Naive thymus-derived CD4-positive, alpha-beta T cell (primary cell): ENCODE measurements at regions not wholly inside any gene's neighbourhood (a gene's known extent, or its start where the extent isn't known, plus 50 kb on each side); places are given as distances from the start of the nearest gene placed in this dataset.
A peak's percentile ranks its signal among the peaks of the same experiment; 100 is the strongest.

Experiments
- ATAC-seq: fragments of 150-1000 bp; cut with Tn5 transposase; 2 replicates; pipeline ENCODE4 v1.10.0; 2021; ENCODE audit warnings: mild to moderate bottlenecking, moderate library complexity
- CTCF ChIA-PET: fragments of 350-600 bp; sonication (Branson Sonifier 250); formaldehyde crosslinking; loops from one replicate; lab custom pipeline; 2021; ENCODE audit warnings: antibody characterized with exemption; lab: Charles Lee
- POLR2A ChIA-PET: fragments of 350-600 bp; sonication (Branson Sonifier 250); formaldehyde crosslinking; loops from one replicate; lab custom pipeline; 2021; ENCODE audit warnings: antibody characterized with exemption, inconsistent platforms; lab: Charles Lee
- DNase-seq, 9 donors: peaks; one replicate each; pipeline versions ENCODE4 v3.0.0 to v3.0.0-alpha.2; 2020 to 2022; ENCODE audit warnings: mixed read lengths in 1 of 9
- H3K27ac ChIP-seq: one replicate; pipeline ENCODE4 v1.7.0; 2013; ENCODE audit warnings: mild to moderate bottlenecking, low read depth, low read length, moderate library complexity
- H3K27me3 ChIP-seq, 2 donors: one replicate each; pipeline ENCODE4 v1.7.0; 2013; ENCODE audit warnings: low read length in 2 of 2, mild to moderate bottlenecking in 2 of 2, moderate library complexity in 2 of 2; ENCODE audit not compliant: control insufficient read depth in 2 of 2, insufficient read depth in 2 of 2
- H3K36me3 ChIP-seq, 3 experiments: 1 replicate in 2 of 3; 2 replicates in 1 of 3; pipeline ENCODE4 v1.7.0; 2013; ENCODE audit warnings: low read length in 3 of 3, mild to moderate bottlenecking in 3 of 3, moderate library complexity in 1 of 3; ENCODE audit not compliant: insufficient read depth in 3 of 3, control insufficient read depth in 2 of 3
- H3K4me1 ChIP-seq, 2 donors: one replicate each; pipeline ENCODE4 v1.7.0; 2013; ENCODE audit warnings: low read length in 2 of 2, mild to moderate bottlenecking in 2 of 2, moderate library complexity in 1 of 2; ENCODE audit not compliant: control insufficient read depth in 2 of 2, insufficient read depth in 2 of 2
- H3K4me3 ChIP-seq: 2 replicates; pipeline ENCODE4 v1.7.0; 2013; ENCODE audit warnings: mild to moderate bottlenecking, low read length
- H3K9me3 ChIP-seq, 3 experiments: 1 replicate in 2 of 3; 2 replicates in 1 of 3; pipeline ENCODE4 v1.7.0; 2013; ENCODE audit warnings: low read length in 3 of 3; ENCODE audit not compliant: control insufficient read depth in 2 of 3
- H3K27ac Mint-ChIP-seq, 9 donors: one replicate each; pipeline ENCODE4 v1.8.0; 2020 to 2022; ENCODE audit warnings: mixed read lengths in 9 of 9, mild to moderate bottlenecking in 8 of 9, moderate library complexity in 5 of 9, inconsistent platforms in 2 of 9
- H3K27me3 Mint-ChIP-seq, 5 donors: one replicate each; pipeline ENCODE4 v1.8.0; 2021 to 2022; ENCODE audit warnings: mixed read lengths in 5 of 5, mild to moderate bottlenecking in 1 of 5
- H3K36me3 Mint-ChIP-seq, 5 donors: one replicate each; pipeline ENCODE4 v1.8.0; 2020 to 2022; ENCODE audit warnings: mixed read lengths in 5 of 5, mild to moderate bottlenecking in 3 of 5, inconsistent platforms in 1 of 5
- H3K4me1 Mint-ChIP-seq, 7 donors: one replicate each; pipeline ENCODE4 v1.8.0; 2020 to 2022; ENCODE audit warnings: mixed read lengths in 7 of 7, mild to moderate bottlenecking in 3 of 7, inconsistent platforms in 1 of 7
- H3K4me3 Mint-ChIP-seq, 10 donors: one replicate each; pipeline ENCODE4 v1.8.0; 2020 to 2022; ENCODE audit warnings: mild to moderate bottlenecking in 10 of 10, mixed read lengths in 10 of 10, moderate library complexity in 6 of 10, inconsistent platforms in 2 of 10
- H3K9me3 Mint-ChIP-seq, 11 donors: one replicate each; pipeline ENCODE4 v1.8.0; 2020 to 2022; ENCODE audit warnings: mixed read lengths in 11 of 11, mild to moderate bottlenecking in 4 of 11, inconsistent platforms in 1 of 11, moderate library complexity in 1 of 11
- intact Hi-C, 2 donors: fragments of 100-400 bp; cut with micrococcal nuclease; formaldehyde crosslinking; loops; one replicate each; pipeline ENCODE4 v1.15.1; 2023

- H3K27me3 ChIP-seq = no peaks in the 10 kb centered on the region
- intact Hi-C loops = loop anchor here (1.0 to 5.0 kb wide), 14 partner anchors 8 to 1800 kb away; partner anchors contain the start of gene FH (in 1 of the 2)
- H3K4me1 ChIP-seq = peaks cover 17 to 37% of the 10 kb centered on the region in 2 donors
- Mint-ChIP-seq H3K4me1 (peaks cover 24 to 38% (median 32%) of the 10 kb centered on the region in 7 donors), H3K4me3 (no peak overlapping the region), H3K27ac (peak overlapping the region in 1 of 9 donors; percentile 96), H3K27me3 (no peaks in the 10 kb centered on the region), H3K9me3 (no peaks in the 10 kb centered on the region), H3K36me3 (peaks cover 0 to 3% (median 0%) of the 10 kb centered on the region in 5 donors)
- no peaks in the 10 kb centered on the region for H3K9me3 ChIP-seq
- peak in 7 of 9 donors; percentile 24 to 57 (median 51) for DNase-seq
- peak; percentile 48 for ATAC-seq
- peak overlapping the region; percentile 70 for H3K4me3 ChIP-seq
- POLR2A ChIA-PET = interaction anchor here (0.6 to 5.1 kb wide), 12 partner anchors 9 to 1928 kb away, joined by 3 to 60 read pairs (median 3); no protein-coding TSS in a partner anchor
- H3K36me3 ChIP-seq = peaks cover 0 to under 1% (median 0%) of the 10 kb centered on the region in 3 experiments
- H3K27ac ChIP-seq = peak overlapping the region; percentile 80
- CTCF ChIA-PET = interaction anchor here (0.6 to 2.0 kb wide), 7 partner anchors 7 to 312 kb away, joined by 3 to 11 read pairs (median 4); no protein-coding TSS in a partner anchor
Observed at GRCh38 chr1:239718997-239719628, 332.7 kb downstream of the CHRM3 start.

GRCh38 chr1:239719642-239720258 lies 333.4 kb downstream of the CHRM3 start:
- peak overlapping the region; percentile 80 for H3K27ac ChIP-seq
- POLR2A ChIA-PET = interaction anchor here (0.8 to 5.1 kb wide), 9 partner anchors 8 to 1928 kb away, joined by 3 to 60 read pairs (median 3); no protein-coding TSS in a partner anchor
- DNase-seq (peak in 8 of 9 donors; percentile 47 to 88 (median 84)), ATAC-seq (peak; percentile 90)
- H3K4me1 ChIP-seq = peaks cover 17 to 38% of the 10 kb centered on the region in 2 donors
- no peaks in the 10 kb centered on the region for H3K36me3 ChIP-seq
- no peaks in the 10 kb centered on the region for H3K27me3 ChIP-seq
- no peak overlapping the region for H3K4me3 Mint-ChIP-seq
- no peaks in the 10 kb centered on the region for H3K27me3 Mint-ChIP-seq
- peaks cover 29 to 44% (median 39%) of the 10 kb centered on the region in 7 donors for H3K4me1 Mint-ChIP-seq
- CTCF ChIA-PET = interaction anchor here (0.6 to 1.9 kb wide), 5 partner anchors 8 to 133 kb away, joined by 3 to 11 read pairs (median 4); no protein-coding TSS in a partner anchor
- H3K36me3 Mint-ChIP-seq = peaks cover 0 to 3% (median 0%) of the 10 kb centered on the region in 5 donors
- H3K4me3 ChIP-seq = peak overlapping the region; percentile 70
- H3K27ac Mint-ChIP-seq = peak overlapping the region in 1 of 9 donors; percentile 96
- no peaks in the 10 kb centered on the region for H3K9me3 Mint-ChIP-seq
- intact Hi-C loops = loop anchor here (1.0 to 5.0 kb wide), 13 partner anchors 8 to 1800 kb away; partner anchors contain the start of gene FH (in 1 of the 2)
- H3K9me3 ChIP-seq = no peaks in the 10 kb centered on the region

GRCh38 chr1:239722035-239722434 lies 335.7 kb downstream of the CHRM3 start:
- Mint-ChIP-seq H3K27ac (peak overlapping the region in 1 of 9 donors; percentile 30), H3K27me3 (no peaks in the 10 kb centered on the region), H3K4me3 (peak overlapping the region in 1 of 10 donors; percentile 63), H3K4me1 (peaks cover 33 to 66% (median 51%) of the 10 kb centered on the region in 7 donors), H3K36me3 (peaks cover 0 to 3% (median 0%) of the 10 kb centered on the region in 5 donors), H3K9me3 (no peaks in the 10 kb centered on the region)
- no peaks in the 10 kb centered on the region for H3K27me3 ChIP-seq
- peak overlapping the region; percentile 80 for H3K27ac ChIP-seq
- ChIA-PET CTCF (no interaction called here), POLR2A (interaction anchor here (0.9 to 1.6 kb wide), 2 partner anchors 8 to 17 kb away, joined by 3 to 6 read pairs; no protein-coding TSS in a partner anchor)
- peaks cover 14 to 22% of the 10 kb centered on the region in 2 donors for H3K4me1 ChIP-seq
- intact Hi-C loops = no loop called here
- DNase-seq (no peak), ATAC-seq (no peak)
- H3K36me3 ChIP-seq = no peaks in the 10 kb centered on the region
- peak overlapping the region; percentile 70 for H3K4me3 ChIP-seq
- no peaks in the 10 kb centered on the region for H3K9me3 ChIP-seq

- H3K4me1 Mint-ChIP-seq = peaks cover 29 to 69% (median 60%) of the 10 kb centered on the region in 7 donors
- DNase-seq (no peak), ATAC-seq (no peak)
- no peaks in the 10 kb centered on the region for H3K27me3 ChIP-seq
- ChIA-PET CTCF (interaction anchor here (0.5 to 1.2 kb wide), 3 partner anchors 9 to 136 kb away, joined by 3 read pairs; no protein-coding TSS in a partner anchor), POLR2A (interaction anchor here (0.6 to 1.8 kb wide), 6 partner anchors 8 to 869 kb away, joined by 3 to 6 read pairs (median 4); no protein-coding TSS in a partner anchor)
- H3K4me1 ChIP-seq = peaks cover under 1 to 22% of the 10 kb centered on the region in 2 donors
- no peaks in the 10 kb centered on the region for H3K36me3 ChIP-seq
- H3K4me3 Mint-ChIP-seq = peak overlapping the region in 8 of 10 donors; percentile 32 to 77 (median 62)
- no peaks in the 10 kb centered on the region for H3K9me3 ChIP-seq
- H3K27ac Mint-ChIP-seq = peak overlapping the region in 7 of 9 donors; percentile 40 to 94 (median 81)
- peaks cover 0 to 10% (median 6%) of the 10 kb centered on the region in 11 donors for H3K9me3 Mint-ChIP-seq
- H3K27ac ChIP-seq = peak overlapping the region; percentile 49
- peaks cover 0 to 16% (median 15%) of the 10 kb centered on the region in 5 donors for H3K36me3 Mint-ChIP-seq
- no peaks in the 10 kb centered on the region for H3K27me3 Mint-ChIP-seq
- no peak overlapping the region for H3K4me3 ChIP-seq
- intact Hi-C loops = no loop called here
Observed at GRCh38 chr1:239723776-239724367, 337.5 kb downstream of the CHRM3 start.

- no peaks in the 10 kb centered on the region for H3K36me3 ChIP-seq
- H3K4me1 Mint-ChIP-seq = peaks cover 22 to 69% (median 57%) of the 10 kb centered on the region in 7 donors
- H3K27ac Mint-ChIP-seq = peak overlapping the region in 2 of 9 donors; percentile 40 to 81
- ChIA-PET POLR2A (interaction anchor here (0.8 to 1.8 kb wide), 4 partner anchors 10 to 21 kb away, joined by 3 to 6 read pairs (median 4); no protein-coding TSS in a partner anchor), CTCF (interaction anchor here (0.7 to 1.0 kb wide), 2 partner anchors 76 to 94 kb away, joined by 3 read pairs; no protein-coding TSS in a partner anchor)
- peak overlapping the region in 1 of 10 donors; percentile 69 for H3K4me3 Mint-ChIP-seq
- no peak overlapping the region for H3K4me3 ChIP-seq
- H3K36me3 Mint-ChIP-seq = peaks cover 0 to 16% (median 15%) of the 10 kb centered on the region in 5 donors
- DNase-seq (no peak), ATAC-seq (no peak)
- no peak overlapping the region for H3K27ac ChIP-seq
- intact Hi-C loops = no loop called here
- H3K27me3 Mint-ChIP-seq = no peaks in the 10 kb centered on the region
- H3K9me3 Mint-ChIP-seq = peaks cover 0 to 10% (median 6%) of the 10 kb centered on the region in 11 donors
- H3K27me3 ChIP-seq = no peaks in the 10 kb centered on the region
- H3K9me3 ChIP-seq = no peaks in the 10 kb centered on the region
- peaks cover 0 to 22% of the 10 kb centered on the region in 2 donors for H3K4me1 ChIP-seq
Observed at GRCh38 chr1:239725371-239725770, 339.0 kb downstream of the CHRM3 start.
